Ovary (tissue), 7 donors: ENCODE measurements at regions not wholly inside any gene's neighbourhood (a gene's known extent, or its start where the extent isn't known, plus 50 kb on each side); places are given as distances from the start of the nearest gene placed in this dataset.
"Not testable (repeated sequence)": the region's sequence is repeated elsewhere in the genome, so short reads cannot be mapped to it uniquely, and the experiment has no call there.

Experiments used
- DNase-seq, 5 donors: peaks; one replicate each; pipeline ENCODE4 v3.0.0-alpha.2; 2019 to 2020
- H3K27ac ChIP-seq, 2 donors: fragments of 200-600 bp; one replicate each; pipeline versions ENCODE4 v1.5.1 to v1.8.0; 2019 to 2022
- H3K27me3 ChIP-seq: fragments of 200-600 bp; one replicate; pipeline ENCODE4 v1.8.0; 2022
- H3K36me3 ChIP-seq: fragments of 200-600 bp; sonication (generic); one replicate; pipeline ENCODE4 v1.5.1; 2019
- H3K4me1 ChIP-seq: one replicate; pipeline ENCODE4 v1.8.1; 2013; ENCODE audit warnings: mild to moderate bottlenecking, moderate library complexity; ENCODE audit not compliant: insufficient read depth
- H3K4me3 ChIP-seq: fragments of 200-600 bp; sonication (generic); one replicate; pipeline ENCODE4 v1.5.1; 2017
- H3K9me3 ChIP-seq, 2 donors: fragments of 200-600 bp in 1 of 2; sonication (generic) in 1 of 2; one replicate each; pipeline versions ENCODE4 v1.5.1 to v1.8.1; 2013 to 2019; ENCODE audit warnings: mild to moderate bottlenecking in 1 of 2, moderate library complexity in 1 of 2
- EP300 ChIP-seq: sonication (generic); formaldehyde crosslinking; IDR thresholded peaks from one replicate; pipeline ENCODE4 v1.6.1; 2017; ENCODE audit warnings: antibody characterized with exemption
- POLR2A ChIP-seq: fragments of 450-650 bp; IDR thresholded peaks from one replicate; pipeline ENCODE4 v1.6.1; 2017; ENCODE audit warnings: antibody characterized with exemption, mild to moderate bottlenecking, moderate library complexity
- WGBS, 3 donors: extraction: QIAGEN DNeasy Blood & Tissue Kit in 1 of 3; methylation state at CpG; one replicate each; pipeline versions ENCODE4 v1.1.5 to v1.1.7; 2013 to 2017; 5-methylcytosine and 5-hydroxymethylcytosine counted together
- intact Hi-C, 4 donors: fragments of 100-400 bp; cut with DNase I; formaldehyde crosslinking; loops; one replicate each; pipeline versions ENCODE4 v1.11.0 to v1.15.1; 2022 to 2023
- TF ChIP-seq, protein P1 (sequence below), 3 donors: fragments of 450-650 bp in 2 of 3; fragments of 200-600 bp in 1 of 3; IDR thresholded peaks; one replicate each; pipeline versions ENCODE4 v1.5.1 to v1.8.0; 2016 to 2022; ENCODE audit warnings: antibody characterized with exemption in 3 of 3, mild to moderate bottlenecking in 1 of 3
- donor health status: DM: no; HTN: no; CAD: no; lungs with moderate emphysema.
- donor health status: DM: no; HTN: no; CAD: no.
- donor health status: Bipolar disorder and iron deficiency.
- donor health status: DM: no; HTN: no; CAD: no.
- donor health status: DM: yes; HTN: yes; CAD: no.

DNA sequence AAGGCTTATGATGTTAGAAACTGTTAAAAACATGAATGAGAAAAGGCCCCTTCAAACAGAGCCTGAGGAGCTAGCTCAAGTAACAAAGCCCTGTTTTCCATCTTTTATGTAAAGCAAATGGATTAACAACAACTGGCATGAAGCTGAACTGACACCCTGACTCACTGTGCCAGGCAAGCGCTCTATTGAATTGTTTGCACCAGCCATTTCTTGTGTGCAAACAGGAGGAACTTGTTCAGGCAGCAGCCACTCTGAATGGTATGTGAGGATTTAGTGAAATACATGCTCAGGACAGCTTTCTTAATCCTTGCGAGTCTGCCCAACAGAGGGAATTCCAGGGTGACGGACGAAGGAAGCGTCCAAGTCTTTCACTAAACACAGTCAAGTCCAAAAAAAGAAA is 291.1 kb upstream of the ADGRL2 start:
- intact Hi-C loops, result no loop called here
- 81 to 86% (median 83%) methylated on average over 5 of the region's 5 CpGs for WGBS, 3 donors
- Histone ChIP-seq H3K4me1 (no peaks in the 10 kb centered on the region), H3K27me3 (no peaks in the 10 kb centered on the region), H3K9me3 (no peaks in the 10 kb centered on the region), H3K4me3 (no peak overlapping the region), H3K27ac (no peak overlapping the region), H3K36me3 (no peaks in the 10 kb centered on the region)
- TF ChIP-seq, protein P1, sequence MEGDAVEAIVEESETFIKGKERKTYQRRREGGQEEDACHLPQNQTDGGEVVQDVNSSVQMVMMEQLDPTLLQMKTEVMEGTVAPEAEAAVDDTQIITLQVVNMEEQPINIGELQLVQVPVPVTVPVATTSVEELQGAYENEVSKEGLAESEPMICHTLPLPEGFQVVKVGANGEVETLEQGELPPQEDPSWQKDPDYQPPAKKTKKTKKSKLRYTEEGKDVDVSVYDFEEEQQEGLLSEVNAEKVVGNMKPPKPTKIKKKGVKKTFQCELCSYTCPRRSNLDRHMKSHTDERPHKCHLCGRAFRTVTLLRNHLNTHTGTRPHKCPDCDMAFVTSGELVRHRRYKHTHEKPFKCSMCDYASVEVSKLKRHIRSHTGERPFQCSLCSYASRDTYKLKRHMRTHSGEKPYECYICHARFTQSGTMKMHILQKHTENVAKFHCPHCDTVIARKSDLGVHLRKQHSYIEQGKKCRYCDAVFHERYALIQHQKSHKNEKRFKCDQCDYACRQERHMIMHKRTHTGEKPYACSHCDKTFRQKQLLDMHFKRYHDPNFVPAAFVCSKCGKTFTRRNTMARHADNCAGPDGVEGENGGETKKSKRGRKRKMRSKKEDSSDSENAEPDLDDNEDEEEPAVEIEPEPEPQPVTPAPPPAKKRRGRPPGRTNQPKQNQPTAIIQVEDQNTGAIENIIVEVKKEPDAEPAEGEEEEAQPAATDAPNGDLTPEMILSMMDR (IDR thresholded peaks at IDR 0.05), result no peak
- TF ChIP-seq POLR2A, result no peak
- TF ChIP-seq EP300, result no peak
- DNase-seq, result no peak

DNA sequence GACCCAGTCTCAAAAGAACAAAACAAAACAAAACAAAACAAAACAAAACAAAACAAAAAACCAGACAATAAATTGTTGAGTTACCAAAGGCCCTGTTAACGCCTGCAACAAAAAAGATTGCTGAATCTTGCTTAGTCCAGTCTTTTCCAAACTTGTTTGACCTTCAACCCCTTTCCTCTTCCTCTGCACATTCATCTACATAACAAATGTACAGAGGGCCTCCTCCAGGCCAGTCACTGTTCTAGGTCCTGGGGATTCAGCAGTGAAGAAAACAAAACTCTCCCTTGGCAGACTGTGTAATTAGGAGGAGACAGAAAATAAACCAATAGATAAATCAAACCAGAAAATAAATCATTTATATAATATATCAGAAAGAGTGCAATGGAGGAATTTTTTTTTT is 294.0 kb upstream of the ADGRL2 start:
- H3K27me3 ChIP-seq, result no peaks in the 10 kb centered on the region
- no peaks in the 10 kb centered on the region for H3K36me3 ChIP-seq
- H3K27ac ChIP-seq, result no peak overlapping the region
- H3K9me3 ChIP-seq, result no peaks in the 10 kb centered on the region
- no peak for TF ChIP-seq EP300
- TF ChIP-seq POLR2A, result no peak
- no peak for DNase-seq
- intact Hi-C loops, result no loop called here
- H3K4me3 ChIP-seq, result no peak overlapping the region
- no peaks in the 10 kb centered on the region for H3K4me1 ChIP-seq
- WGBS, 3 donors, result 90 to 100% (median 95%) methylated on average over 1 of the region's 1 CpG

DNA sequence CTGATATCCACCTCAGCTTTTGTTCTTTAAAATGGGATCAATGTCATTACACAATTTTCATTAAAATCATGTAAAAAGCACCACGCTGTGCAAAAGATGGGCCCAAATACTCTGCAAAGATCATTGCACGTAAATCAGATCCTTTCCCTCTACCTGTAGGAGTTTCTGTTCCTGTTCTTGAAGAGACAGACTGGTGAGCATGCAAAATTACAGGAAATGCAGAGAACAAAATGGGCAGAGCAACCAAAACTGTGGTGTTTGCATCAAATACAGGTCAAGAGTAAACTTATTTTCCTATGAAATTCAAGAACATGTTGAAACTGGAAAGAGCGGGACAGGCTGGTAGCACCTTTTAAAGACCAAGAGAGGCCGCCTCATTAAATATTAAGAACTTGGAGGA is 294.9 kb upstream of the ADGRL2 start:
- H3K4me1 ChIP-seq, result no peaks in the 10 kb centered on the region
- H3K27me3 ChIP-seq, result no peaks in the 10 kb centered on the region
- no peak overlapping the region for H3K27ac ChIP-seq
- TF ChIP-seq EP300 (no peak), POLR2A (no peak)
- TF ChIP-seq, protein P1 (IDR thresholded peaks at IDR 0.05), result no peak
- DNase-seq, result no peak
- H3K9me3 ChIP-seq, result no peaks in the 10 kb centered on the region
- intact Hi-C loops, result no loop called here
- no peak overlapping the region for H3K4me3 ChIP-seq
- no peaks in the 10 kb centered on the region for H3K36me3 ChIP-seq
- WGBS, 3 donors, result 85 to 98% (median 96%) methylated on average over 4 of the region's 4 CpGs

DNA sequence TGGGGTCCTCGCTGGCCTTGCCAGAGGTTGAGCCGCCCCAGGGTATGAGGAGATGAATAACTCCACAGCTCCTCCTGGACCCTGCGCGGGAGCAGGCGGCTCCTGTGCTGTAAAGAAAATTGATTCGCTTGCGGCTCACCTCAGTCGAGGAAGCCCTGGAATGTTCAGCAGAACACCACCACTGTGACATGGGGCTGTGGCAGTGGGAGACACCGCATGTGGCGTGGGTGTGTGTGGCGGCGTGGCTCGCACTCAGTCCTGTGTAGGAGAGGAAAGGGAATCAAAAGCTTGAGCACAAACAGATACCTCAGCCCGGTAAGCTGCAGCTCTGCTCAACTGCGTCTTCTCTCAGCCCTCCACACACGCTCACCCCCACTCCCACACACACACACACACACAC is 295.9 kb upstream of the ADGRL2 start:
- H3K36me3 ChIP-seq, H3K4me3 ChIP-seq, intact Hi-C loops, H3K27me3 ChIP-seq, H3K9me3 ChIP-seq, DNase-seq, H3K4me1 ChIP-seq, H3K27ac ChIP-seq: not testable (repeated sequence)
- 94 to 97% (median 95%) methylated on average over 13 to 16 of the region's 16 CpGs for WGBS, 3 donors

DNA sequence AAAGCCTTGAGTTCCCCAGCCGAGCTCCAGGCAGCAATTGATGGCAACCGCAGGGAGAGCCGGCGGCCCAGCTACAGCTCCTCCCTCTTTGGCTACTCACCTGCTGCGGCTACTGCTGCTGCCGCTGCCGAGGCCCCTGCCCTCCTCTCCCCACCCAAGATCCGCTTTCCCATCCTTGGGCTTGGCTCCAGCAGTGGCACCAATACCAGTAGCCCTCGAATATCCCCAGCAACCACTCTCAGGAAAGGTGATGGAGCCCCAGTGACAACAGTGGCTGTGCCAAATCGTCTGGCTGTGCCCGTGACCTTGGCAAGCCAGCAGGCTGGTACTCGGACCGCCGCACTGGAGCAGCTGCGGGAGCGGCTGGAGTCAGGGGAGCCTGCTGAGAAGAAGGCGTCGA is 298.0 kb upstream of the ADGRL2 start:
- H3K4me1 ChIP-seq, H3K27me3 ChIP-seq, H3K4me3 ChIP-seq, DNase-seq, H3K27ac ChIP-seq, intact Hi-C loops, H3K9me3 ChIP-seq, H3K36me3 ChIP-seq: not testable (repeated sequence)
- WGBS, 3 donors, result 95 to 96% (median 96%) methylated on average over 14 to 18 of the region's 18 CpGs

DNA sequence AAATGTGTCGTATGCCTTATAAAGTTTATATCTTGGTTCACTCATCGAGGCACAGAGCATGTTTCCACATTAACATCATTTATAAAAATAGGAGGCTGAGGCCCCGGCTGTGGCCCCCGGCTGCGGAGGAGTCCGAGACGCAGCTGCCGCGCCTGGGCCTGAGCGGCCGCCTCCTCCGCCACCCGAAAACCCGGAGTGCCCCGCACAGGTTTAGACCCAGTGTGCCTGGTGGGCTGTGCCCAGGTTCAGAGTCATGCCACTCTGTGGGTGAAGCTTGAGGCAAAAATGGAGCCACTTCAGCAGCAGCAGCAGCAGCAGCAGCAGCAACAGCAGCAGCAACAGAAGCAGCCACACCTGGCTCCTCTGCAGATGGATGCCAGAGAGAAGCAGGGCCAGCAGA is 299.2 kb upstream of the ADGRL2 start:
- DNase-seq, H3K36me3 ChIP-seq, H3K9me3 ChIP-seq, H3K27ac ChIP-seq, H3K4me3 ChIP-seq, intact Hi-C loops, H3K27me3 ChIP-seq, H3K4me1 ChIP-seq: not testable (repeated sequence)
- WGBS, 3 donors, result 95 to 96% (median 96%) methylated on average over 15 of the region's 15 CpGs

DNA sequence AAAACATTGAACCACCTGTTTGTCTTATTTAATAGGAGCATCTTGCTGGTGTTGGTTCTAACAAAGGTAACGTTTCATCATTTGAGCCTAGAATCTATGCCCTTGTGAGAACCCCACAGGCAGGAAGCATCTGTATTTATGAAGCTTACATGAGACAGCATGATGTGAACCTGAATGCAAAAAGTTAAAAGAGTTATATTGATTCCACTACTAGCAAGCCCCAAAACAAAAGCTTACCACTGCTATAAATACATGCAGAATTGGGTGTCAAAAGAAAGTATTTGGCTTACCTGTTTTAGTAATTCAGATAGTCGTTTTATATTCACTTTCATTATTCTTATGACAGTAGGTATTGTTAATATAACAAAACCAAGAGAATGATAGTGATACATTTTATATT is 301.2 kb upstream of the ADGRL2 start:
- Histone ChIP-seq H3K9me3 (no peaks in the 10 kb centered on the region), H3K4me1 (no peaks in the 10 kb centered on the region), H3K27ac (no peak overlapping the region), H3K27me3 (no peaks in the 10 kb centered on the region), H3K36me3 (no peaks in the 10 kb centered on the region), H3K4me3 (no peak overlapping the region)
- TF ChIP-seq, protein P1 (IDR thresholded peaks at IDR 0.05), result no peak
- WGBS, 3 donors, result 70 to 90% (median 85%) methylated on average over 2 of the region's 2 CpGs
- intact Hi-C loops, result no loop called here
- DNase-seq, result no peak
